Adrenal gland (tissue), 5 donors: ENCODE measurements at regions not wholly inside any gene's neighbourhood (a gene's known extent, or its start where the extent isn't known, plus 50 kb on each side); places are given as distances from the start of the nearest gene placed in this dataset.

ENCODE experiments used
- CTCF ChIP-seq, 6 experiments: fragments of 450-650 bp in 4 of 6; fragments of 200-600 bp in 2 of 6; sonication (generic) in 1 of 6; IDR thresholded peaks; 1 replicate in 5 of 6; 2 replicates in 1 of 6; pipeline versions ENCODE4 v1.5.1 to v1.8.0; 2016 to 2021; ENCODE audit warnings: antibody characterized with exemption in 6 of 6, mild to moderate bottlenecking in 2 of 6, moderate library complexity in 1 of 6
- POLR2A ChIP-seq, 2 donors: fragments of 450-650 bp; IDR thresholded peaks; one replicate each; pipeline ENCODE4 v1.6.1; 2017; ENCODE audit warnings: antibody characterized with exemption in 2 of 2, mild to moderate bottlenecking in 2 of 2, moderate library complexity in 1 of 2
- donor health status: DM: no; HTN: no; CAD: no.

- TF ChIP-seq CTCF (IDR thresholded peaks at IDR 0.05) (no peak), POLR2A (IDR thresholded peaks at IDR 0.05) (no peak)
Measured at GRCh38 chr15:98221577-98221976, 261.1 kb downstream of the ARRDC4 start.
